GM21529 (cell line): ENCODE measurements at regions not wholly inside any gene's neighbourhood (a gene's known extent, or its start where the extent isn't known, plus 50 kb on each side); places are given as distances from the start of the nearest gene placed in this dataset.

Experiments
- ATAC-seq: cut with Tn5 transposase; IDR thresholded peaks from one replicate; pipeline ENCODE4 v1.9.1; 2021; ENCODE audit not compliant: unreplicated experiment

DNA sequence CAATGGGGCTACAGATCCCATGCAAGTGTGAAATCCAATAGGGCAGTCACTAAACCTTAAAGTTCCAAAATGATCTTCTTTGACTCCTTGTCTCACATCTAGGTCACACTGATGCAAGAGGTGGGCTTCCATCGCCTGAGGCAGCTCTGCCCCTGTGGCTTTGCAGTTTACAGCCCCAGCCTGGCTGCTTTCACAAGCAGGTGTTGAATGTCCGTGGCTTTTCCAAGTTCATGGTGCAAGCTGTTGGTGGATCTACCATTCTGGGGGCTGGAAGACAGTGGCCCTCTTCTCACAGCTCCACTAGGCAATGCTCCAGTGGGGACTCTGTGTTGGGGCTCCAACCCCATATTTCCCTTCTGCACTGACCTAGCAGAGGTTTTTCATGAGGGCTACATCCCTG, 68.5 kb upstream of the PRR20G start:
- no peak for ATAC-seq

DNA sequence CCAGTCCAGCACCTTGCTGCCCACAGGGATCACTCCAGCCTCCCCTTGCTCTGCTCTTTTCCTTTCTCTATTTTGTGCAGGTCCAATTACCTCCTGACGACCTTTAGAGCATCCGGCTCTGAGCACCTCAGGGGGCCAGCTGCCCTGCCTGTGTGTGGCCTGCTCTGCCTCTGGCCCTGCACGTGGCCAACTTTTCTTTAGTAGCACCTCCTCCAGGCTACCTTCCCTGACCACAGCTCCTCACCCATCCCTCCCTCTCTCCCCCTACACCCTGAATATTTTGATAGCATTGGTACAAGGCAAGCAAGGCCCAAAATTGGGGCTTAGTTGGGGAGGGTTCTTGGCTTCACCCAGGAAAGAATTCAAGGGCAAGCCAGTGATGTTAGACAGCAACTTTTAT, 66.9 kb upstream of the PRR20G start:
- no peak for ATAC-seq

GRCh38 chr3:127352612-127353011, 64.8 kb upstream of the PRR20G start:
- no peak for ATAC-seq

GRCh38 chr3:127351775-127352350, 64.0 kb upstream of the PRR20G start:
- no peak for ATAC-seq

- ATAC-seq = no peak
Measured at GRCh38 chr3:127351321-127351720, 63.5 kb upstream of the PRR20G start.

- ATAC-seq = no peak
Measured at GRCh38 chr3:127350172-127351050, 62.6 kb upstream of the PRR20G start.

DNA sequence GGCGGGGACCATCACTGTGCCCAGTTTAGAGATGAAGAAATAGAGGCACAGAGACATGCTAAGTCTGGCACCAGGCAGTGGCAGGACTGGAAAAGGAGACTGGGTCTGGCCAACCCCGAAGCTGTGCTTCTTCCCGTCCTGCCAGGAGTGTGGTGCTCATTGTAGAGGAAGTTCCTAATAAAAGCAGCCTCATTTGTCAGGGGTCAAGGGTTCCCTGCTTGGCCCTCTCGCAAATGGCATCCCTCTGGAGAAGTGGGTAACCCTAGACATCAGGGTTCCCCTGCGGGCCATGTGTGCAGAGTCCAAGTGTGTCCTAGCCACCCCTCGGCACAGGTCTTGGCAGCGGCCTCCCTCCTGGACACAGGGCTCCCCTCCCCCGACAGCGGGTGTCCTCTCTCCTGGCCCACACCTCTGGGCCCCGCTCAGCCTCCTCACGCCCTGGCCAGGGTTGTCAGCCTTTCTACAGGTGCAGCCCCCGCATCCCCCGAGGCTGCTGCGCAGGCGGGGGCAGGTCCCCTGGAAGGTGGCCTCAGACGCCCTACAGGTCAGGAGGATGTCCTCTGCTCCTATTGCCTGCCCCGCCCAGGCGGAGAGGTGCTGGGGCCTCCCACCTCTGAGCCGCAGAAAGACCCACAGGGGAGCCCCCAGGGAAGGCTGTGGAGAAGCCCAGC, 61.8 kb upstream of the PRR20G start:
- no peak for ATAC-seq

- no peak for ATAC-seq
Measured at GRCh38 chr3:127342735-127343134, 54.9 kb upstream of the PRR20G start.

DNA sequence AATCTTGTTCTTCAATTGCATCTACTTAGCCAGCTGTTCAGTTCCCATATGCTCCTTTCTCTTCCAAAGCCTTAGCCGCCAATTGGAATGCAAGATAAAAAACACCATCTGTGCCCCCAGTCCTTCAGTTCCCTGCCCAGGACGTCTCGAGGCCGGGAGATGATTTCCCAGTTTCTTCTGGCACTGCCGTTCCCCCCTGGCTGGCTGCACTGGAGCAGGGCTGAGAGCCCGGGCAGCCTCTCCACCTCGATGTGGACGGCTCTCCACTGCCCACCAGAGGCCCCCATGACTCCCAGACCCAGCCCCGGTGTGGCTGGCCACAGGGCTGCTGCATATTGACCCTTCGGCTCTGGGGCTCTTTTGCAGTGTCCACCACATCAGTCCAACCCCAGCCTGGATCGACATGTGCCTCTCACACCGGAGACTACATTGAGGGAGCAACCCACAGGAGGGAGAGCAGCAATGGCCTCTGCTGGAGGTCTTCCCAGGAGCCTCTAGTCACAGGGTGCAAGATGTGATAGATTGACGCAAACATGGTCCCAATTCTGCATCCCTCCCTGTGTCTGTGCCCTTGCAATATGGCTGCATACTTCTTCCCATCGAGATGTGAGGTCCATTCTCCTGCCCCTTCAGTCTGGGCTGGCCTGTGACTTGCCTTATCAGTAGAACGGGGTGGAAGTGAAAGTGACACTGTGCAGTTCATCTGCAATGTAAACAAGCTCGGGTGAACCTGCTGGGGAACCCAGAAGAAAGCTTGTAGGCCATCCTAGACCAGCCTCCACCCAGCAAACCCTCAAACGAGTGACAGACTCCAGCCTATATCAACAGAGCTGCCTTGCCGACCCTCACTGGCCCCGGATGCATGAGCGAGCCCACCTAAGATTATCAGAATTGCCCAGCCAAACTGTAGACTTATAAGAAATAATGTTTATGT, 52.3 kb upstream of the PRR20G start:
- ATAC-seq = no peak

- ATAC-seq = no peak
Measured at GRCh38 chr3:127339016-127339415, 51.2 kb upstream of the PRR20G start.

DNA sequence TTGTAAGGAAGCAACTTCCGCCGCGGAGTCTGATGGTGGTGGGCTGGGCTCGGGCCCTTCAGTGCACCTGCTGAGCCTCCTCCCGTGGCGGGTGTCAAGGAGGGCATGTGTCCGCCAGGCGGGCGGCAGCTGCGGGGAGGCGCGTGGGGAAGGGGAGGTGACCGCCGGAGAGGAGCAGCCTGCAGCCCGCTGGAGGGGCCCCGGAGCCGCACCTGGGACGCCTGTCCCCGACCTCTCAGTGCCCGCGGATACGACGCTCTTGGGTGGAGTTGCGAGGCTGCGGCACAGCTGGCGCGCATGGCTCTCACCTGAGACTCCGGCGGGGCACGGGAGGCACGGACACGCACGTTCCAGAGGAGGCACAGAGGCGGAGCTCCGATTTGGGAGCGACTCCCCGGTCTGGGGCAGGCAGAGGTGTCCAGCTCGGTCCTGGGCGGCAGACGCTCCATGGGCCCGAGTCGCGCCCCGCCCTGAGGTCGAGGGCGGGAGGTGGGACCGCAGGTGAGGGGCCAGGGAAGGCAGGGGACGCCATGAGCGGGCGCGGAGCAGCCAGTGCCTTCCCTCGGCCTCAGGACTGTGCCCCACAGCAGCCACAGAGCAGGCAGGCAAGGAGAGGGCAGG, 50.2 kb upstream of the PRR20G start:
- ATAC-seq = no peak
